ENCODE measurements at regions not wholly inside any gene's neighbourhood (a gene's known extent, or its start where the extent isn't known, plus 50 kb on each side); places are given as distances from the start of the nearest gene placed in this dataset.

- H3K27ac ChIP-seq: no peak overlapping the region
- TF ChIP-seq ZFX (IDR thresholded peaks at IDR 0.05): no peak
- TF ChIP-seq, protein P1, sequence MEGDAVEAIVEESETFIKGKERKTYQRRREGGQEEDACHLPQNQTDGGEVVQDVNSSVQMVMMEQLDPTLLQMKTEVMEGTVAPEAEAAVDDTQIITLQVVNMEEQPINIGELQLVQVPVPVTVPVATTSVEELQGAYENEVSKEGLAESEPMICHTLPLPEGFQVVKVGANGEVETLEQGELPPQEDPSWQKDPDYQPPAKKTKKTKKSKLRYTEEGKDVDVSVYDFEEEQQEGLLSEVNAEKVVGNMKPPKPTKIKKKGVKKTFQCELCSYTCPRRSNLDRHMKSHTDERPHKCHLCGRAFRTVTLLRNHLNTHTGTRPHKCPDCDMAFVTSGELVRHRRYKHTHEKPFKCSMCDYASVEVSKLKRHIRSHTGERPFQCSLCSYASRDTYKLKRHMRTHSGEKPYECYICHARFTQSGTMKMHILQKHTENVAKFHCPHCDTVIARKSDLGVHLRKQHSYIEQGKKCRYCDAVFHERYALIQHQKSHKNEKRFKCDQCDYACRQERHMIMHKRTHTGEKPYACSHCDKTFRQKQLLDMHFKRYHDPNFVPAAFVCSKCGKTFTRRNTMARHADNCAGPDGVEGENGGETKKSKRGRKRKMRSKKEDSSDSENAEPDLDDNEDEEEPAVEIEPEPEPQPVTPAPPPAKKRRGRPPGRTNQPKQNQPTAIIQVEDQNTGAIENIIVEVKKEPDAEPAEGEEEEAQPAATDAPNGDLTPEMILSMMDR (conservative IDR thresholded peaks at IDR 0.05): no peak
Measured at GRCh38 chr16:86157616-86158247, 258.8 kb downstream of the IRF8 start.

DNA sequence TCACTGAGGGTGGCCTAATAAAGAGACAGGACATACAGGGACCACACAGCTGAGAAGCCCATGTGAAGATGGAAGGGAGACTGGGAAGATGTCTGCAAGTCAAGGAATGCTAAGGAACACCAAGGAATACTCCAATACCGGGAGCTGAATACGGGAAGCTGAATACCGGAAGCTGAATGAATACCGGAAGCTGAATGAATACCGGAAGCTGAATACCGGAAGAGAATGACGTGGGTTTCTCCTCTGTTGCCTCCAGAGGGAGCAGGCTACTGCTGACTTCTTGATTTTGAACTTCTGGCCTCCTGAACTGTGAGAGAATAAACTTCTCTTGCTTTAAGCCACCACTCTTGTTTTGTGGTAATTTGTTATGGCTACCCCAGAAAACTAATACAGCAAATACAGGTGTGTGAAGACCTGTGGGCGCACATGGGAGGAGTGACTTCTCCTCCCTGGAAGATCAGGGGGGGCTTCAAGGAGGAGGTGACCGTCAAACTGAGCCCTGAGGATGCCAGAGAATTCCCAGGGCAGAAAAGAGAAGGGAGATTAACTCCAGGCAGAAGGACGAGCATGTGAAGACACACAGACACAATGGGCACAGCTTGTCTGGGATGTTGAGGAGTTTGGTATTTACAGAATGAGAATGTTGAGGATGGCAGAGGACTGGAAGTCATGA, 259.9 kb downstream of the IRF8 start:
- no peak for TF ChIP-seq ZFX (IDR thresholded peaks at IDR 0.05)
- TF ChIP-seq, protein P1 (conservative IDR thresholded peaks at IDR 0.05): peak; percentile 19
- no peak overlapping the region for H3K27ac ChIP-seq

- no peak overlapping the region for H3K27ac ChIP-seq
- TF ChIP-seq, protein P1 (conservative IDR thresholded peaks at IDR 0.05): no peak
- no peak for TF ChIP-seq ZFX (IDR thresholded peaks at IDR 0.05)
Measured at GRCh38 chr16:86165479-86165878, 266.5 kb downstream of the IRF8 start.

GRCh38 chr16:86166414-86166813, 267.5 kb downstream of the IRF8 start:
- TF ChIP-seq, protein P1 (conservative IDR thresholded peaks at IDR 0.05): no peak
- TF ChIP-seq ZFX (IDR thresholded peaks at IDR 0.05): no peak
- no peak overlapping the region for H3K27ac ChIP-seq

DNA sequence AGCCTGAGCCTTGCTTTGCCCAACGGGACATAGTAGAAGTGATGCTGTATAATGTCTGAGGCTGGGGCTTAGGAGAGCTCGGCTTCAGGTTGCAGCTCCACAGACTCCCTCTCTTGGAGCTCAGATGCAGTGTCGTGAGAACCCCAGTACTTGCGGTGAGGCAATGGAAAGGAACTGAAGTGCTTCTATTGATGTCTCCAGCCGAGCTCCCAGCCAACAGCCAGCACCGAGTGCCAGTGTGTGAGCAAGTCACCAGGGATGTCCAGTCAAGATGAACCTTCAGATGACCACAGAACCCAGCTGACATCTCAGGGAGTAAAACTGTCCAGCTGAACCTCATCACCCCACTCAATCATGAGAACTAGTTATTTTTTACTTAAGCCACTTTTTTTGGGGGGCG, 268.1 kb downstream of the IRF8 start:
- no peak overlapping the region for H3K27ac ChIP-seq
- TF ChIP-seq ZFX (IDR thresholded peaks at IDR 0.05): no peak
- TF ChIP-seq, protein P1 (conservative IDR thresholded peaks at IDR 0.05): no peak

DNA sequence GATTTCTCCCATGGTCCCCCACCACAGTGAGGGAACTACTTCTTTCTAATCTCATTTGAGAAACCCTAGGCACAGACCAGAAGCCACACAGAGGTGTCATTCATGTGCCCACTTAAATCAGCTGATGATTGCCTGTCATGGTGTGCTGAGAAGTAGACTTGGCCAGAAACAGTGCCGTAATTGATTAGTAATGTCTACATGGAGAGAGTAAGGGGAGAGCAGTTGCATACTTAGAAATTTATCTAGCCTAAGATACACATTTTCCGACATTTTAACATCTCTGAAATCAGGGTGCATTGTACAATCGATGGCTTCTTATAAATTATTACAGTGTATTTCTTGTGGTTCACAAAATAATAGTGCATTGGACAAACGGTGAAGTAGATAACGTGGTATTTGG, 271.8 kb downstream of the IRF8 start:
- TF ChIP-seq, protein P1 (conservative IDR thresholded peaks at IDR 0.05): no peak
- no peak for TF ChIP-seq ZFX (IDR thresholded peaks at IDR 0.05)
- no peak overlapping the region for H3K27ac ChIP-seq

DNA sequence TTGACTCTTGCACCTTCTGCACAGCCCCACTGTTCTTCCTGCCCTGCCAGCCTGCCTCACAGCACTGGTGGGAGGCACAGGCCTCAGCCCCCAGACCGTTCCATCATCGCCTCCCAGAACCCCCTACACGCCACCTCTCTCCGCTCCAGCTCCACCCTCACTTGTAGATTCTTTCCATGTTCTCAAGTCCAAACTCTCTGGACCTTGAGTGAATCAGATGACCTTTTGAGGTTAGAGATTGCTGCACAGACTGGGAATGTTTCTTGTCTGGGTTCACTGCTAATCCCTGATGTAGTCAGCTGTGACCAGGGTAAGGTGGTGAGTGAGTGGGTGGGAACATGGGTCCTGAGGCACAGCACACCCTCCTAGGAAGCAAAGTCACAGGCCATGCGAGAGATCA, 272.4 kb downstream of the IRF8 start:
- no peak for TF ChIP-seq ZFX (IDR thresholded peaks at IDR 0.05)
- TF ChIP-seq, protein P1 (conservative IDR thresholded peaks at IDR 0.05): no peak
- no peak overlapping the region for H3K27ac ChIP-seq

Data from C4-2B (cell line).